K562 (cell line): ENCODE measurements at regions not wholly inside any gene's neighbourhood (a gene's known extent, or its start where the extent isn't known, plus 50 kb on each side); places are given as distances from the start of the nearest gene placed in this dataset.

ENCODE experiments used
- ATAC-seq: fragments of 200-7000 bp; cut with Tn5 transposase; 3 replicates; pipeline ENCODE4 v1.9.1; 2020; ENCODE audit warnings: moderate library complexity
- BruUV-seq: library from RNA; stranded (reverse); fragments of 400-500 nt; replicated peaks from 2 replicates; lab custom pipeline; 2021; lab: Mats Ljungman, UMichigan
- CTCF ChIA-PET: fragments of 300-600 bp; formaldehyde crosslinking; extraction: SDS; loops from one replicate; lab custom pipeline; 2021; ENCODE audit warnings: low intra/inter-chr PET ratio; lab: Yijun Ruan, JAX
- POLR2A ChIA-PET: fragments of 300-600, 350-650 bp; sonication (Branson Sonifier 250); formaldehyde crosslinking; extraction: SDS; loops from one replicate; lab custom pipeline; 2021; ENCODE audit warnings: antibody characterized with exemption, inconsistent platforms; lab: Yijun Ruan, JAX
- DNase-seq, 4 experiments: peaks; one replicate each; pipeline versions ENCODE4 v3.0.0 to v3.0.0-alpha.2; 2011 to 2018; ENCODE audit warnings: low spot score in 3 of 4, mixed read lengths in 3 of 4; ENCODE audit errors: extremely low read depth in 1 of 4
- FAIRE-seq: peaks from 2 replicates; lab custom pipeline; 2011; peaks lifted over from hg19 to GRCh38; lab: Jason Lieb, UNC
- H2AFZ ChIP-seq: 2 replicates; pipeline ENCODE4 v1.6.0; 2011; ENCODE audit warnings: low read depth, low read length, control low read depth, inconsistent platforms
- H3K27ac ChIP-seq: fragments of 200-600 bp; 3 replicates; pipeline ENCODE4 v1.8.0; 2011; ENCODE audit warnings: low read depth, mild to moderate bottlenecking, control low read depth, inconsistent platforms, low read length, moderate library complexity, mixed read lengths; ENCODE audit errors: extremely low read depth
- H3K27me3 ChIP-seq, 2 experiments: fragments of 300-600 bp in 1 of 2; 2 replicates in 1 of 2; 3 replicates in 1 of 2; pipeline versions ENCODE4 v1.6.0 to v1.8.0; 2011; ENCODE audit warnings: inconsistent platforms in 2 of 2, low read length in 2 of 2, mild to moderate bottlenecking in 1 of 2, mixed read lengths in 1 of 2, moderate library complexity in 1 of 2; ENCODE audit not compliant: control insufficient read depth in 2 of 2, insufficient read depth in 2 of 2
- H3K36me3 ChIP-seq: fragments of 300-600 bp; 3 replicates; pipeline ENCODE4 v1.8.0; 2011; ENCODE audit warnings: mild to moderate bottlenecking, low read length, inconsistent platforms; ENCODE audit not compliant: control insufficient read depth, insufficient read depth
- H3K4me1 ChIP-seq, 2 experiments: fragments of 200-600 bp in 1 of 2; replicated peaks in 1 of 2; 2 replicates in 1 of 2; 3 replicates in 1 of 2; pipeline versions ENCODE4 v1.5.1 to v1.8.0; 2011; ENCODE audit warnings: inconsistent platforms in 2 of 2, low read length in 2 of 2, mild to moderate bottlenecking in 1 of 2, mixed read lengths in 1 of 2, moderate library complexity in 1 of 2; ENCODE audit not compliant: control insufficient read depth in 2 of 2, insufficient read depth in 2 of 2
- H3K4me2 ChIP-seq: 2 replicates; pipeline ENCODE4 v1.6.1; 2011; ENCODE audit warnings: low read length, control low read depth, inconsistent platforms, mixed read lengths; ENCODE audit not compliant: insufficient read depth
- H3K4me3 ChIP-seq: fragments of 200-600 bp; sonication (generic), shearing (Covaris generic); 2 replicates; pipeline ENCODE4 v1.5.1; 2016; ENCODE audit warnings: control low read depth, inconsistent platforms
- H3K79me2 ChIP-seq: fragments of 200-600 bp; 3 replicates; pipeline ENCODE4 v1.8.0; 2011; ENCODE audit warnings: low read length, inconsistent platforms; ENCODE audit not compliant: control insufficient read depth, insufficient read depth
- H3K9ac ChIP-seq, 2 experiments: 2 replicates each; pipeline versions ENCODE4 v1.6.0 to v1.6.1; 2011; ENCODE audit warnings: low read depth in 2 of 2, low read length in 2 of 2, control low read depth in 1 of 2, inconsistent platforms in 1 of 2, mild to moderate bottlenecking in 1 of 2, mixed read lengths in 1 of 2; ENCODE audit not compliant: insufficient read depth in 1 of 2
- H3K9me1 ChIP-seq: one replicate; pipeline ENCODE4 v1.6.0; 2011; ENCODE audit warnings: inconsistent platforms, mild to moderate bottlenecking, low read length, moderate library complexity; ENCODE audit not compliant: control insufficient read depth, insufficient read depth
- H3K9me3 ChIP-seq: replicated peaks from 2 replicates; pipeline ENCODE4 v1.5.1; 2011; ENCODE audit warnings: low read depth, low read length, inconsistent platforms; ENCODE audit not compliant: control insufficient read depth, insufficient read depth
- H4K20me1 ChIP-seq: replicated peaks from 2 replicates; pipeline ENCODE4 v1.6.1; 2011; ENCODE audit warnings: low read length, inconsistent platforms, mixed read lengths; ENCODE audit not compliant: control insufficient read depth, insufficient read depth
- BMI1 ChIP-seq: fragments of 150-350 bp; IDR thresholded peaks from 2 replicates; pipeline ENCODE4 v1.6.1; 2014; ENCODE audit warnings: low read length
- DEAF1 ChIP-seq: fragments of 450-650 bp; formaldehyde crosslinking; IDR thresholded peaks from 2 replicates; pipeline ENCODE4 v1.4.0; 2020; ENCODE audit warnings: mild to moderate bottlenecking, moderate library complexity
- DIDO1 ChIP-seq: fragments of 450-650 bp; IDR thresholded peaks from 2 replicates; pipeline ENCODE4 v1.6.1; 2016; ENCODE audit warnings: low read depth, missing biosample characterization, missing genetic modification characterization
- DPF2 ChIP-seq: fragments of 450-650 bp; IDR thresholded peaks from 2 replicates; pipeline ENCODE4 v1.6.1; 2016
- E2F3 ChIP-seq: fragments of 250-450 bp; sonication (Bioruptor Pico); IDR thresholded peaks from 2 replicates; pipeline ENCODE4 v1.4.0; 2020; ENCODE audit warnings: mild to moderate bottlenecking
- GABPA ChIP-seq: fragments of 200-800 bp; sonication (Bioruptor generic); conservative IDR thresholded peaks from 2 replicates; pipeline ENCODE4 v1.6.1; 2016; ENCODE audit warnings: low read depth, missing genetic modification characterization, missing compliant biosample characterization
- GATAD2B ChIP-seq: fragments of 450-650 bp; IDR thresholded peaks from 2 replicates; pipeline ENCODE4 v1.6.1; 2017; ENCODE audit warnings: mild to moderate bottlenecking, borderline replicate concordance
- GTF2F1 ChIP-seq: IDR thresholded peaks from 2 replicates; pipeline ENCODE4 v1.6.1; 2011; ENCODE audit warnings: low read depth, low read length, improper control_type of control experiment
- IFI16 ChIP-seq: fragments of 250-450 bp; sonication (Bioruptor Pico); IDR thresholded peaks from 2 replicates; pipeline ENCODE4 v2.1.2; 2022; ENCODE audit warnings: mild to moderate bottlenecking, inconsistent platforms
- MCM5 ChIP-seq: fragments of 450-650 bp; IDR thresholded peaks from 2 replicates; pipeline ENCODE4 v1.6.1; 2016; ENCODE audit warnings: low read depth
- PBX2 ChIP-seq, 2 experiments: IDR thresholded peaks in 1 of 2; conservative IDR thresholded peaks in 1 of 2; 2 replicates each; pipeline ENCODE4 v1.6.1; 2016; ENCODE audit warnings: low read depth in 2 of 2, mild to moderate bottlenecking in 1 of 2, missing compliant biosample characterization in 1 of 2, missing genetic modification characterization in 1 of 2, moderate library complexity in 1 of 2
- POU5F1 ChIP-seq: fragments of 150-350 bp; IDR thresholded peaks from 2 replicates; pipeline ENCODE4 v1.6.1; 2014; ENCODE audit warnings: borderline replicate concordance, low read length, low read depth, mild to moderate bottlenecking; ENCODE audit not compliant: partially characterized antibody
- PREB ChIP-seq: sonication (generic); formaldehyde crosslinking; IDR thresholded peaks from 2 replicates; pipeline ENCODE4 v1.8.1; 2023; ENCODE audit warnings: mild to moderate bottlenecking, missing genetic modification reagents
- TRIM24 ChIP-seq, 2 experiments: fragments of 450-650 bp; IDR thresholded peaks; 2 replicates each; pipeline ENCODE4 v1.6.1; 2016
- U2AF2 ChIP-seq: fragments of 200-400 bp; formaldehyde crosslinking; optimal IDR thresholded peaks from 2 replicates; pipeline ENCODE3; 2017; ENCODE audit warnings: low read depth, mild to moderate bottlenecking, low read length
- ZBTB1 ChIP-seq: sonication (generic); formaldehyde crosslinking; IDR thresholded peaks from 2 replicates; pipeline ENCODE4 v1.8.1; 2023; ENCODE audit warnings: missing genetic modification reagents, low read depth, mild to moderate bottlenecking, borderline replicate concordance
- ZC3H8 ChIP-seq: fragments of 450-650 bp; IDR thresholded peaks from 2 replicates; pipeline ENCODE4 v1.6.1; 2017
- ZNF507 ChIP-seq: conservative IDR thresholded peaks from 2 replicates; pipeline ENCODE4 v1.6.1; 2017; ENCODE audit warnings: missing genetic modification characterization, missing compliant biosample characterization
- ZSCAN29 ChIP-seq: fragments of 450-650 bp; IDR thresholded peaks from 2 replicates; pipeline ENCODE4 v1.6.1; 2017
- in situ Hi-C: fragments of 300-500 bp; cut with MboI; formaldehyde crosslinking; loops from 4 replicates; pipeline ENCODE4 v1.15.0; 2018; ENCODE audit warnings: inconsistent platforms, mixed read lengths
- intact Hi-C: fragments of 100-400 bp; cut with micrococcal nuclease; formaldehyde crosslinking; loops from 2 replicates; pipeline ENCODE4 v1.14.2; 2022

- no peak overlapping the region for H3K27ac ChIP-seq
- BruUV-seq = no TSS peak
- intact Hi-C loops (no loop called here), in situ Hi-C loops (no loop called here)
- H3K9me3 ChIP-seq = no peaks in the 10 kb centered on the region
- no peak overlapping the region for H2AFZ ChIP-seq
- TF ChIP-seq E2F3 (CRISPR knock-in tag) = no peak
- TF ChIP-seq POU5F1 = no peak
- TF ChIP-seq ZBTB1 (CRISPR knock-in tag) = no peak
- no peak for TF ChIP-seq ZSCAN29
- no peak for TF ChIP-seq ZNF507 (tag)
- no peak for TF ChIP-seq MCM5
- no peak for TF ChIP-seq ZC3H8
- TF ChIP-seq BMI1 = no peak
- no peak for TF ChIP-seq GTF2F1
- TF ChIP-seq DEAF1 (CRISPR knock-in tag) = no peak
- TF ChIP-seq GABPA (tag) = no peak
- TF ChIP-seq TRIM24 (IDR thresholded peaks at IDR 0.05) = no peak
- no peak for TF ChIP-seq GATAD2B
- TF ChIP-seq DIDO1 (tag) = no peak
- TF ChIP-seq PREB (CRISPR knock-in tag) = no peak
- TF ChIP-seq PBX2 (CRISPR knock-in tag; IDR thresholded peaks at IDR 0.05; ENCODE audit: low read depth) = no peak
- no peak for TF ChIP-seq PBX2 (tag; conservative IDR thresholded peaks at IDR 0.05; ENCODE audit: low read depth)
- no peak for TF ChIP-seq U2AF2
- TF ChIP-seq IFI16 = no peak
- TF ChIP-seq DPF2 = no peak
- ChIA-PET POLR2A (no interaction called here), CTCF (no interaction called here)
- no peak overlapping the region for H3K4me2 ChIP-seq
- H3K79me2 ChIP-seq = no peaks in the 10 kb centered on the region
- H3K4me1 ChIP-seq = no peaks in the 10 kb centered on the region
- H3K36me3 ChIP-seq = no peaks in the 10 kb centered on the region
- no peaks in the 10 kb centered on the region for H4K20me1 ChIP-seq
- FAIRE-seq (no peak), ATAC-seq (no peak), DNase-seq (no peak)
- H3K9ac ChIP-seq = no peak overlapping the region
- no peaks in the 10 kb centered on the region for H3K27me3 ChIP-seq
- no peak overlapping the region for H3K4me3 ChIP-seq
- H3K9me1 ChIP-seq = no peaks in the 10 kb centered on the region
Observed at GRCh38 chr1:172811694-172812093, 152.8 kb downstream of the FASLG start.
